GM18499 (cell line): ENCODE measurements at regions not wholly inside any gene's neighbourhood (a gene's known extent, or its start where the extent isn't known, plus 50 kb on each side); places are given as distances from the start of the nearest gene placed in this dataset.

Source experiments
- ATAC-seq: cut with Tn5 transposase; IDR thresholded peaks from one replicate; pipeline ENCODE4 v1.9.1; 2021; ENCODE audit warnings: moderate number of reproducible peaks; ENCODE audit not compliant: insufficient read depth, unreplicated experiment

DNA sequence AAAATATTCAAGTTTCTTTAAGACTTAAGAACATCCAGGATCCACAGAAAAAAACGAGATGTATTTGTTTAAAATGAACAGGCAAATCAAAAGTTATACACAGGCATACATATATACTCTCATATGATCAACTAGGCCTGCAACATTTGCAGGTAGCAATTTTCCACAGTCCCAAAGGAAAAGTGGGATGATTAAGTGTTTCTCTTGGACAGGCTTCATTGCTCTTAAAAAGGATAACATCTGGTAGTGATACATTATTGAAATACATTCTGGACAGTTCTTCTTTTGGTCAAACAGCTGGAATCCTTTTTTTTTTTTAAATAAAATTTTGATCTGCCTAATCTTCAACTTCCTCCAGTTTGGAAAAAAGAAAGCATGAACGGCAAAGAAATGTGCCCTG lies 114.8 kb upstream of the TDRD3 start:
- ATAC-seq = no peak

GRCh38 chr13:60282708-60283107 lies 114.3 kb upstream of the TDRD3 start:
- no peak for ATAC-seq

GRCh38 chr13:60286707-60287106 lies 110.3 kb upstream of the TDRD3 start:
- ATAC-seq = no peak

DNA sequence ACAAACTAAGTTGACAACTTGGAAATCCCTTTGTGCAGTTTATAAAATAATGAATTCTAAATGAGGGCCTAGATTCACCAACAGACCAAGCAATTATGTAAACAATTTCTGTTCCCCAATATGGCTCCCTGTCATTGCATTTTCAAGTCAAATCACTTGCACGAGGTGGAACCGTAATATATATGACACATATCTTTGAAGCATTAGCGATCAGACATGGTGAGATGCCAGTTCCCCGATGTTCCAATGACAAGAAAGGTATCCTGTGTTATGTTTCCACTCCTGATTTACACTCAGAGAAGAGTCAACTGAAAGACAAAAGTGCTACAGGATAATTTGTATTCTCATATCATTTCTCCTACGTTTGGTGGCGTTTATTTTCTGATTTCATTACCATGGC lies 108.5 kb upstream of the TDRD3 start:
- no peak for ATAC-seq

GRCh38 chr13:60303166-60303565 lies 93.9 kb upstream of the TDRD3 start:
- no peak for ATAC-seq

GRCh38 chr13:60311527-60311926 lies 85.5 kb upstream of the TDRD3 start:
- ATAC-seq = no peak

- ATAC-seq = no peak
These were observed 84.0 kb upstream of the TDRD3 start for GRCh38 chr13:60312851-60313505.

- ATAC-seq = no peak
These were observed 78.8 kb upstream of the TDRD3 start for GRCh38 chr13:60318186-60318585.

GRCh38 chr13:60324131-60324530 lies 72.9 kb upstream of the TDRD3 start:
- ATAC-seq = no peak

GRCh38 chr13:60326273-60326672 lies 70.7 kb upstream of the TDRD3 start:
- ATAC-seq = no peak

DNA sequence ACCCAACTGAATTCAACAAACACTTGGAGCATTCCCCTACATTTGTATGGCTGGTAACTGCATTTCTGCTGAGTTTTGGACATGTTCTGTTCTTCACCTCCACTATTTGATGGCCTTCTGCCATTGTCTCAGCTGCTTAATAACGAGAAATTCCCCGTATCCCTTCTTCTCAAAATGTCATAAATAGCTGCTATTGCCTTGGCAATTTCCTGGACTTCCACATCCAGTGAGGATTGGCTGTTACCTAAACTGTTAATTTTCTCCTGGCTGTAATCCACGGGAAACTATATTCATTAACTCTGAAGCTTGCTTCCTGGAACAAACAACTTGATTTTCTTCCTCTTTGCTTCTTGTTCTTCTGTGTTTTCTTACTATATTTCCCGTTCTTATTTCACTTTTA lies 69.5 kb upstream of the TDRD3 start:
- ATAC-seq = no peak

GRCh38 chr13:60328073-60328472 lies 68.9 kb upstream of the TDRD3 start:
- ATAC-seq = no peak

DNA sequence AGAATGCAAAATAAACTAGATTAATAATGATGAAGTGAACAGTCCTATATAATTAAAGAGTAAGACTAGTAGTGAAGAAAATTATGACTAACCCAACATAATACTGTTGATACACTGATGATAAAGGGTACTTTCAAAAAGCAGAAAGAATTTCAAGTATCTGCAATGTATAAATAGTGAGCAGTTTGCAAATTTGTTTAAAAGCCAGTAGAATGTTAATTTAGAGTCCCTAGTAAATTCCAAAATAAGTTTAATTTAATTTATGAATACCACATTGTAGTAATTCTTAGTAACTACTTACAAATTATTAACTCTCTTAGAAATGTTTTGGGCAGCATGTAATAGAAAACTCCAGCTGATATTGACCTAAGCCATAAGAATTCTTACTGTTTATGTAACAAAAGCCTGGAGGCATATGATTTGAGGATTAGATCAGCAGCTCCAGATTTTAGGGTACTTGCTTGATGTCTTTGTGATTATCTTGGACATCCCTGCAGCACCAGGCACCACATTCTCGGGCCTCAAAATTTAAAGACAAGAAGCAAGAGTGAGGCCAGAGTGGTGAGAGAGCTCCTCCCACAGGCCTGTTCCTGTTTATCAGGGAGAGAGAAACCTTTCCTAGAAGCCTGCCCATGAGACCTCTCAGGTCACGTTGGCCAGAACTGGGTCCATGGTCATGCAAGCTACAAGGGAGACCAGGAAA lies 67.6 kb upstream of the TDRD3 start:
- no peak for ATAC-seq

DNA sequence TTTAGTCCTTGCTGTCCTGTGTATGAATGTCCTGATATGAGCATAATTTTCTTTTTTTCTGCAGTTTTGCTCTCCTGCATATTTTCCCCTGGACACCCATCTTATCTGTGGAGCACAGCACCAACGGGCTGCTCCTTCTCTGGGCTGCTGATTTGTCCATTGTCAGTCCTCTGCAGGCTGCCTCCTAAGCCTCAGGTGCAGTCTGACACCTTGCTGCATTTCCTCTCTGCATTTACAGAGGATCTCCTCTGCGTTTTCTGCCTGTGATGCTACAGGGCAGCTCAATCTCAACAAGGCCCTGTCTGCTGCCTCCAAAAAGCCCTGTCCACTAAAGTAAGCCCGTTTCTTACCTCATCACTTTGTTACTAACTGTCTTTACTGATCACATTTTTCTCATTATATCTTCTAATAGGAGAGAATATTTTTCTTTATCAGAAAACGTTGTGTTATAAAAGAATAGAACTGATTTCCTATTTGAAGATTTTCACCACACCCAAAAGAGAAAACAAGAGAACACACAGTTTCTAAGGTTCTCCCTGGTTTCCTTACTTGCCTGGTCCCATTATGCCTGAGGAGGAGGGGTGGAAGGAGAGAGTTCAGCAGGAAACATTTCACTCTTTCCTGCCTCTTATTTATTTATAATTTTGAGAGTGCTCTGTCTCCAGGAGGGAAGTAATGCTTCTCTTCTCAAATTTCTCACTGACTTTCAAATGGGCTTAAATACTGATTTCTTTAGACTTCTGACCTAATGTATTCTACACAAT lies 65.6 kb upstream of the TDRD3 start:
- no peak for ATAC-seq

- no peak for ATAC-seq
These were observed 64.3 kb upstream of the TDRD3 start for GRCh38 chr13:60332682-60333081.

- ATAC-seq = no peak
These were observed 62.7 kb upstream of the TDRD3 start for GRCh38 chr13:60334310-60334709.

GRCh38 chr13:60335531-60335930 lies 61.5 kb upstream of the TDRD3 start:
- ATAC-seq = no peak

DNA sequence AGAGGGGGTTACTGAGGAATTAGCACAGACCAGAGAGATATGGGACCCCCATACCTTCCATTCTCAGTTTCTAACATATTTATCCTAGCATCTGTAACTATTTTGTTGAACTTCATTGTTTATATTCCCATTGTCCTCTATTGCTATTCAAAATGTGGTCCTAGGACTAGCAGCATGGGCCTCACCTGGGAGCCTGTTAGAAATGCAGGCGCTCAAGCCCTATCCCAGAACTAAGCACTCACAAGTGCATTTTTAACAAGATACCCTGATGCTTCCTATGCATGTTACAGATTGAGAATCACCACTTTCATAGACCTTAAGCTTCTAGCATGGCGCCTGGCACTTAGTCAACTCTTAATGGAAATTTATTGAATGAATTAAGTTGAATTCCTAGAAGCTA lies 58.3 kb upstream of the TDRD3 start:
- no peak for ATAC-seq

- ATAC-seq = no peak
These were observed 53.0 kb upstream of the TDRD3 start for GRCh38 chr13:60343978-60344377.

GRCh38 chr13:60347174-60347573 lies 49.8 kb upstream of the TDRD3 start:
- no peak for ATAC-seq
